GM23338 (cell line): ENCODE measurements at regions not wholly inside any gene's neighbourhood (a gene's known extent, or its start where the extent isn't known, plus 50 kb on each side); places are given as distances from the start of the nearest gene placed in this dataset.

Experiments used
- CREB1 ChIP-seq: fragments of 250-450 bp; sonication (Bioruptor Pico); IDR thresholded peaks from 2 replicates; pipeline ENCODE4 v1.5.0; 2020; ENCODE audit warnings: low read depth, mild to moderate bottlenecking, moderate library complexity
- EZH2 ChIP-seq: fragments of 200-600 bp; sonication (generic); IDR thresholded peaks from one replicate; pipeline ENCODE4 v1.8.0; 2017; ENCODE audit warnings: antibody characterized with exemption, mild to moderate bottlenecking, low read depth; ENCODE audit not compliant: unreplicated experiment
- JUNB ChIP-seq: IDR thresholded peaks from one replicate; pipeline ENCODE4 v1.6.1; 2016; ENCODE audit warnings: antibody characterized with exemption; ENCODE audit not compliant: unreplicated experiment
- NANOG ChIP-seq: IDR thresholded peaks from 2 replicates; pipeline ENCODE4 v1.6.1; 2016; ENCODE audit warnings: antibody characterized with exemption, borderline replicate concordance
- POLR2AphosphoS5 ChIP-seq: IDR thresholded peaks from 2 replicates; pipeline ENCODE4 v1.6.1; 2016; ENCODE audit warnings: antibody characterized with exemption, low read depth
- STAT1 ChIP-seq: IDR thresholded peaks from one replicate; pipeline ENCODE4 v1.6.1; 2016; ENCODE audit warnings: antibody characterized with exemption; ENCODE audit not compliant: unreplicated experiment
- ZNF114 ChIP-seq: fragments of 250-450 bp; sonication (Bioruptor Pico); IDR thresholded peaks from 2 replicates; pipeline ENCODE4 v1.5.0; 2020; ENCODE audit warnings: mild to moderate bottlenecking, moderate library complexity
- ZNF331 ChIP-seq: fragments of 250-450 bp; sonication (Bioruptor Pico); IDR thresholded peaks from 2 replicates; pipeline ENCODE4 v1.5.0; 2020; ENCODE audit warnings: low read depth, mild to moderate bottlenecking, moderate library complexity
- TF ChIP-seq, protein P1 (sequence below): fragments of 250-450 bp; sonication (Bioruptor Pico); IDR thresholded peaks from 2 replicates; pipeline ENCODE4 v1.5.0; 2020; ENCODE audit warnings: mild to moderate bottlenecking, moderate library complexity
- TF ChIP-seq, protein P2 (sequence below), 2 experiments: fragments of 200-600 bp in 1 of 2; sonication (generic) in 1 of 2; conservative IDR thresholded peaks; 2 replicates each; pipeline versions ENCODE4 v1.5.1 to v1.6.1; 2016 to 2017; ENCODE audit warnings: antibody characterized with exemption in 2 of 2, low read depth in 2 of 2, mild to moderate bottlenecking in 2 of 2, moderate library complexity in 1 of 2
- TF ChIP-seq, protein P3 (sequence below): IDR thresholded peaks from 2 replicates; pipeline ENCODE4 v1.6.1; 2016; ENCODE audit warnings: antibody characterized with exemption
- TF ChIP-seq, protein P4 (sequence below): IDR thresholded peaks from one replicate; pipeline ENCODE4 v1.6.1; 2018; ENCODE audit warnings: antibody characterized with exemption; ENCODE audit not compliant: unreplicated experiment

DNA sequence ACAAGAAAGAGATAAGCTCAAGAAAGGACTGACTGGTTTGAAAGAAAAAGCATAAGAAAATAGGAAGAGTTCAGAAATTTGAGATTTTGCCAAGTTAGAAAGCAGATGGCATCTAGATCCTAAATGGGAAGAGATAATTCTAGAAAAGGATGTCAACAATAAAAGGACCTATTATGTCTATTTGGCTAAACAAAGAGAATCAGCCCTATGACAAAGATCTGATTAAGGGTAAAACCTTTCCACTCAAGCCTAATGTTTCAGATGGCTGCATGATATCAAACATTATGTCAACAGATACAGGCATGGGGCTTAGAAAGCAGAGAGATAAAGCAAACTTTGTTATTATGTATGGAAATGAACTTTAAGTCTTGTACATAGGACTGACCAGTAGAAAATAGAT lies 465.0 kb upstream of the TRIB2 start (continued):
- TF ChIP-seq, protein P1, sequence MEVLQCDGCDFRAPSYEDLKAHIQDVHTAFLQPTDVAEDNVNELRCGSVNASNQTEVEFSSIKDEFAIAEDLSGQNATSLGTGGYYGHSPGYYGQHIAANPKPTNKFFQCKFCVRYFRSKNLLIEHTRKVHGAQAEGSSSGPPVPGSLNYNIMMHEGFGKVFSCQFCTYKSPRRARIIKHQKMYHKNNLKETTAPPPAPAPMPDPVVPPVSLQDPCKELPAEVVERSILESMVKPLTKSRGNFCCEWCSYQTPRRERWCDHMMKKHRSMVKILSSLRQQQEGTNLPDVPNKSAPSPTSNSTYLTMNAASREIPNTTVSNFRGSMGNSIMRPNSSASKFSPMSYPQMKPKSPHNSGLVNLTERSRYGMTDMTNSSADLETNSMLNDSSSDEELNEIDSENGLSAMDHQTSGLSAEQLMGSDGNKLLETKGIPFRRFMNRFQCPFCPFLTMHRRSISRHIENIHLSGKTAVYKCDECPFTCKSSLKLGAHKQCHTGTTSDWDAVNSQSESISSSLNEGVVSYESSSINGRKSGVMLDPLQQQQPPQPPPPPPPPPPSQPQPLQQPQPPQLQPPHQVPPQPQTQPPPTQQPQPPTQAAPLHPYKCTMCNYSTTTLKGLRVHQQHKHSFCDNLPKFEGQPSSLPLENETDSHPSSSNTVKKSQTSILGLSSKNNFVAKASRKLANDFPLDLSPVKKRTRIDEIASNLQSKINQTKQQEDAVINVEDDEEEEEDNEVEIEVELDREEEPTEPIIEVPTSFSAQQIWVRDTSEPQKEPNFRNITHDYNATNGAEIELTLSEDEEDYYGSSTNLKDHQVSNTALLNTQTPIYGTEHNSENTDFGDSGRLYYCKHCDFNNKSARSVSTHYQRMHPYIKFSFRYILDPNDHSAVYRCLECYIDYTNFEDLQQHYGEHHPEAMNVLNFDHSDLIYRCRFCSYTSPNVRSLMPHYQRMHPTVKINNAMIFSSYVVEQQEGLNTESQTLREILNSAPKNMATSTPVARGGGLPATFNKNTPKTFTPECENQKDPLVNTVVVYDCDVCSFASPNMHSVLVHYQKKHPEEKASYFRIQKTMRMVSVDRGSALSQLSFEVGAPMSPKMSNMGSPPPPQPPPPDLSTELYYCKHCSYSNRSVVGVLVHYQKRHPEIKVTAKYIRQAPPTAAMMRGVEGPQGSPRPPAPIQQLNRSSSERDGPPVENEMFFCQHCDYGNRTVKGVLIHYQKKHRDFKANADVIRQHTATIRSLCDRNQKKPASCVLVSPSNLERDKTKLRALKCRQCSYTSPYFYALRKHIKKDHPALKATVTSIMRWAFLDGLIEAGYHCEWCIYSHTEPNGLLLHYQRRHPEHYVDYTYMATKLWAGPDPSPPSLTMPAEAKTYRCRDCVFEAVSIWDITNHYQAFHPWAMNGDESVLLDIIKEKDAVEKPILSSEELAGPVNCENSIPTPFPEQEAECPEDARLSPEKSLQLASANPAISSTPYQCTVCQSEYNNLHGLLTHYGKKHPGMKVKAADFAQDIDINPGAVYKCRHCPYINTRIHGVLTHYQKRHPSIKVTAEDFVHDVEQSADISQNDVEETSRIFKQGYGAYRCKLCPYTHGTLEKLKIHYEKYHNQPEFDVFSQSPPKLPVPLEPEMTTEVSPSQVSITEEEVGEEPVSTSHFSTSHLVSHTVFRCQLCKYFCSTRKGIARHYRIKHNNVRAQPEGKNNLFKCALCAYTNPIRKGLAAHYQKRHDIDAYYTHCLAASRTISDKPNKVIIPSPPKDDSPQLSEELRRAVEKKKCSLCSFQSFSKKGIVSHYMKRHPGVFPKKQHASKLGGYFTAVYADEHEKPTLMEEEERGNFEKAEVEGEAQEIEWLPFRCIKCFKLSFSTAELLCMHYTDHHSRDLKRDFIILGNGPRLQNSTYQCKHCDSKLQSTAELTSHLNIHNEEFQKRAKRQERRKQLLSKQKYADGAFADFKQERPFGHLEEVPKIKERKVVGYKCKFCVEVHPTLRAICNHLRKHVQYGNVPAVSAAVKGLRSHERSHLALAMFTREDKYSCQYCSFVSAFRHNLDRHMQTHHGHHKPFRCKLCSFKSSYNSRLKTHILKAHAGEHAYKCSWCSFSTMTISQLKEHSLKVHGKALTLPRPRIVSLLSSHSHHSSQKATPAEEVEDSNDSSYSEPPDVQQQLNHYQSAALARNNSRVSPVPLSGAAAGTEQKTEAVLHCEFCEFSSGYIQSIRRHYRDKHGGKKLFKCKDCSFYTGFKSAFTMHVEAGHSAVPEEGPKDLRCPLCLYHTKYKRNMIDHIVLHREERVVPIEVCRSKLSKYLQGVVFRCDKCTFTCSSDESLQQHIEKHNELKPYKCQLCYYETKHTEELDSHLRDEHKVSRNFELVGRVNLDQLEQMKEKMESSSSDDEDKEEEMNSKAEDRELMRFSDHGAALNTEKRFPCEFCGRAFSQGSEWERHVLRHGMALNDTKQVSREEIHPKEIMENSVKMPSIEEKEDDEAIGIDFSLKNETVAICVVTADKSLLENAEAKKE (CRISPR knock-in tag), result no peak
- TF ChIP-seq POLR2AphosphoS5 (no peak), CREB1 (CRISPR knock-in tag) (no peak), ZNF331 (CRISPR knock-in tag) (no peak), ZNF114 (CRISPR knock-in tag) (no peak), EZH2 (no peak), JUNB (no peak), NANOG (no peak), STAT1 (no peak)
- TF ChIP-seq, protein P2, sequence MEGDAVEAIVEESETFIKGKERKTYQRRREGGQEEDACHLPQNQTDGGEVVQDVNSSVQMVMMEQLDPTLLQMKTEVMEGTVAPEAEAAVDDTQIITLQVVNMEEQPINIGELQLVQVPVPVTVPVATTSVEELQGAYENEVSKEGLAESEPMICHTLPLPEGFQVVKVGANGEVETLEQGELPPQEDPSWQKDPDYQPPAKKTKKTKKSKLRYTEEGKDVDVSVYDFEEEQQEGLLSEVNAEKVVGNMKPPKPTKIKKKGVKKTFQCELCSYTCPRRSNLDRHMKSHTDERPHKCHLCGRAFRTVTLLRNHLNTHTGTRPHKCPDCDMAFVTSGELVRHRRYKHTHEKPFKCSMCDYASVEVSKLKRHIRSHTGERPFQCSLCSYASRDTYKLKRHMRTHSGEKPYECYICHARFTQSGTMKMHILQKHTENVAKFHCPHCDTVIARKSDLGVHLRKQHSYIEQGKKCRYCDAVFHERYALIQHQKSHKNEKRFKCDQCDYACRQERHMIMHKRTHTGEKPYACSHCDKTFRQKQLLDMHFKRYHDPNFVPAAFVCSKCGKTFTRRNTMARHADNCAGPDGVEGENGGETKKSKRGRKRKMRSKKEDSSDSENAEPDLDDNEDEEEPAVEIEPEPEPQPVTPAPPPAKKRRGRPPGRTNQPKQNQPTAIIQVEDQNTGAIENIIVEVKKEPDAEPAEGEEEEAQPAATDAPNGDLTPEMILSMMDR (conservative IDR thresholded peaks at IDR 0.05; ENCODE audit: low read depth in 2 of 2), result no peak
- TF ChIP-seq, protein P3, sequence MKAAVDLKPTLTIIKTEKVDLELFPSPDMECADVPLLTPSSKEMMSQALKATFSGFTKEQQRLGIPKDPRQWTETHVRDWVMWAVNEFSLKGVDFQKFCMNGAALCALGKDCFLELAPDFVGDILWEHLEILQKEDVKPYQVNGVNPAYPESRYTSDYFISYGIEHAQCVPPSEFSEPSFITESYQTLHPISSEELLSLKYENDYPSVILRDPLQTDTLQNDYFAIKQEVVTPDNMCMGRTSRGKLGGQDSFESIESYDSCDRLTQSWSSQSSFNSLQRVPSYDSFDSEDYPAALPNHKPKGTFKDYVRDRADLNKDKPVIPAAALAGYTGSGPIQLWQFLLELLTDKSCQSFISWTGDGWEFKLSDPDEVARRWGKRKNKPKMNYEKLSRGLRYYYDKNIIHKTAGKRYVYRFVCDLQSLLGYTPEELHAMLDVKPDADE, result no peak
- TF ChIP-seq, protein P4, sequence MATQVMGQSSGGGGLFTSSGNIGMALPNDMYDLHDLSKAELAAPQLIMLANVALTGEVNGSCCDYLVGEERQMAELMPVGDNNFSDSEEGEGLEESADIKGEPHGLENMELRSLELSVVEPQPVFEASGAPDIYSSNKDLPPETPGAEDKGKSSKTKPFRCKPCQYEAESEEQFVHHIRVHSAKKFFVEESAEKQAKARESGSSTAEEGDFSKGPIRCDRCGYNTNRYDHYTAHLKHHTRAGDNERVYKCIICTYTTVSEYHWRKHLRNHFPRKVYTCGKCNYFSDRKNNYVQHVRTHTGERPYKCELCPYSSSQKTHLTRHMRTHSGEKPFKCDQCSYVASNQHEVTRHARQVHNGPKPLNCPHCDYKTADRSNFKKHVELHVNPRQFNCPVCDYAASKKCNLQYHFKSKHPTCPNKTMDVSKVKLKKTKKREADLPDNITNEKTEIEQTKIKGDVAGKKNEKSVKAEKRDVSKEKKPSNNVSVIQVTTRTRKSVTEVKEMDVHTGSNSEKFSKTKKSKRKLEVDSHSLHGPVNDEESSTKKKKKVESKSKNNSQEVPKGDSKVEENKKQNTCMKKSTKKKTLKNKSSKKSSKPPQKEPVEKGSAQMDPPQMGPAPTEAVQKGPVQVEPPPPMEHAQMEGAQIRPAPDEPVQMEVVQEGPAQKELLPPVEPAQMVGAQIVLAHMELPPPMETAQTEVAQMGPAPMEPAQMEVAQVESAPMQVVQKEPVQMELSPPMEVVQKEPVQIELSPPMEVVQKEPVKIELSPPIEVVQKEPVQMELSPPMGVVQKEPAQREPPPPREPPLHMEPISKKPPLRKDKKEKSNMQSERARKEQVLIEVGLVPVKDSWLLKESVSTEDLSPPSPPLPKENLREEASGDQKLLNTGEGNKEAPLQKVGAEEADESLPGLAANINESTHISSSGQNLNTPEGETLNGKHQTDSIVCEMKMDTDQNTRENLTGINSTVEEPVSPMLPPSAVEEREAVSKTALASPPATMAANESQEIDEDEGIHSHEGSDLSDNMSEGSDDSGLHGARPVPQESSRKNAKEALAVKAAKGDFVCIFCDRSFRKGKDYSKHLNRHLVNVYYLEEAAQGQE, result no peak
